Erythroblast (primary cell): ENCODE measurements at regions not wholly inside any gene's neighbourhood (a gene's known extent, or its start where the extent isn't known, plus 50 kb on each side); places are given as distances from the start of the nearest gene placed in this dataset.
"Not testable (repeated sequence)": the region's sequence is repeated elsewhere in the genome, so short reads cannot be mapped to it uniquely, and the experiment has no call there.

Experiments
- DNase-seq, 2 experiments: peaks; one replicate each; lab custom pipeline; 2025; lab: John Stamatoyannopoulos, UW
- GATA1 ChIP-seq: IDR thresholded peaks from 2 replicates; pipeline ENCODE4 v1.6.1; 2011; ENCODE audit warnings: low read depth, mild to moderate bottlenecking, control low read depth, low read length, moderate library complexity
- POLR2A ChIP-seq: IDR thresholded peaks from 2 replicates; pipeline ENCODE4 v1.6.1; 2011; ENCODE audit warnings: mild to moderate bottlenecking, low read length

- DNase-seq: no peak
- TF ChIP-seq POLR2A: no peak
- TF ChIP-seq GATA1: no peak
Measured at GRCh38 chr15:36130641-36131310, 448.6 kb upstream of the CDIN1 start.

- DNase-seq: no peak
- TF ChIP-seq GATA1: no peak
Measured at GRCh38 chr15:36133742-36134141, 445.7 kb upstream of the CDIN1 start.

GRCh38 chr15:36136049-36136448 is 443.4 kb upstream of the CDIN1 start:
- TF ChIP-seq POLR2A (no peak), GATA1 (no peak)
- DNase-seq: no peak

- TF ChIP-seq POLR2A (no peak), GATA1 (no peak)
- no peak for DNase-seq
Measured at GRCh38 chr15:36152936-36153335, 426.5 kb upstream of the CDIN1 start.

GRCh38 chr15:36156879-36157427 is 422.5 kb upstream of the CDIN1 start:
- no peak for DNase-seq
- TF ChIP-seq GATA1 (no peak), POLR2A (no peak)

- no peak for DNase-seq
- no peak for TF ChIP-seq POLR2A
- no peak for TF ChIP-seq GATA1
Measured at GRCh38 chr15:36160351-36160750, 419.1 kb upstream of the CDIN1 start.

GRCh38 chr15:36161108-36161507 is 418.3 kb upstream of the CDIN1 start:
- no peak for TF ChIP-seq GATA1
- TF ChIP-seq POLR2A: no peak
- no peak for DNase-seq

- TF ChIP-seq POLR2A (no peak), GATA1 (no peak)
- DNase-seq: no peak
Measured at GRCh38 chr15:36161771-36162212, 417.6 kb upstream of the CDIN1 start.

GRCh38 chr15:36163983-36164382 is 415.4 kb upstream of the CDIN1 start:
- DNase-seq: not testable (repeated sequence)

- no peak for TF ChIP-seq POLR2A
- TF ChIP-seq GATA1: no peak
- no peak for DNase-seq
Measured at GRCh38 chr15:36172955-36173354, 406.5 kb upstream of the CDIN1 start.

GRCh38 chr15:36175186-36175740 is 404.2 kb upstream of the CDIN1 start:
- TF ChIP-seq POLR2A (no peak), GATA1 (no peak)
- DNase-seq: no peak

GRCh38 chr15:36175741-36176291 is 403.6 kb upstream of the CDIN1 start:
- no peak for DNase-seq
- no peak for TF ChIP-seq GATA1
- no peak for TF ChIP-seq POLR2A

GRCh38 chr15:36177590-36178302 is 401.7 kb upstream of the CDIN1 start:
- no peak for TF ChIP-seq POLR2A
- TF ChIP-seq GATA1: no peak
- no peak for DNase-seq

- TF ChIP-seq POLR2A: no peak
- no peak for TF ChIP-seq GATA1
- DNase-seq: no peak
Measured at GRCh38 chr15:36178303-36178633, 401.2 kb upstream of the CDIN1 start.

- DNase-seq: no peak
- TF ChIP-seq GATA1: no peak
Measured at GRCh38 chr15:36183201-36183600, 396.2 kb upstream of the CDIN1 start.
